ENCODE measurements at regions not wholly inside any gene's neighbourhood (a gene's known extent, or its start where the extent isn't known, plus 50 kb on each side); places are given as distances from the start of the nearest gene placed in this dataset.

DNA sequence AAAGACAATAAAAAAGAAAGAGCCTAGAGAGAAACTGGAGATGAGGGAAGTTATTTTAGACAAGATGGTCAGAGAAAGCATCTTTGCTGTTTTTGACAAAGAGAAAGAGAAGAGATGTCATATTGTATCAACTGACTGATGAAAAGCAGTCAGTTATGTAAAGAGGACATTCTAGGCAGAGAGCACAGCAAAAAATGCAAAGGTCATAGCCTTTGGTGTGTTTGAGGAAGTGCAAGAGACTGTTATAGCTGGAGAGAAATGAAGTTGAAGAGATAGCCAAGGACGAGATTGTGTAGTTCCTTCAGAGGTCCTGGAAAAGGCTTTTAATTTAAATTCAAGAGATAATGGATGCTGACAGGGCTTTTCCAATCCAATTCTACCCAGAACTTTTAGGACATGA is 342.4 kb downstream of the RASEF start:
- DNase-seq (ENCODE audit: low read depth) = no peak
- TF ChIP-seq, protein P1, sequence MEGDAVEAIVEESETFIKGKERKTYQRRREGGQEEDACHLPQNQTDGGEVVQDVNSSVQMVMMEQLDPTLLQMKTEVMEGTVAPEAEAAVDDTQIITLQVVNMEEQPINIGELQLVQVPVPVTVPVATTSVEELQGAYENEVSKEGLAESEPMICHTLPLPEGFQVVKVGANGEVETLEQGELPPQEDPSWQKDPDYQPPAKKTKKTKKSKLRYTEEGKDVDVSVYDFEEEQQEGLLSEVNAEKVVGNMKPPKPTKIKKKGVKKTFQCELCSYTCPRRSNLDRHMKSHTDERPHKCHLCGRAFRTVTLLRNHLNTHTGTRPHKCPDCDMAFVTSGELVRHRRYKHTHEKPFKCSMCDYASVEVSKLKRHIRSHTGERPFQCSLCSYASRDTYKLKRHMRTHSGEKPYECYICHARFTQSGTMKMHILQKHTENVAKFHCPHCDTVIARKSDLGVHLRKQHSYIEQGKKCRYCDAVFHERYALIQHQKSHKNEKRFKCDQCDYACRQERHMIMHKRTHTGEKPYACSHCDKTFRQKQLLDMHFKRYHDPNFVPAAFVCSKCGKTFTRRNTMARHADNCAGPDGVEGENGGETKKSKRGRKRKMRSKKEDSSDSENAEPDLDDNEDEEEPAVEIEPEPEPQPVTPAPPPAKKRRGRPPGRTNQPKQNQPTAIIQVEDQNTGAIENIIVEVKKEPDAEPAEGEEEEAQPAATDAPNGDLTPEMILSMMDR (IDR thresholded peaks at IDR 0.05; ENCODE audit: insufficient read depth, low read depth, low read length) = no peak
- H3K4me3 ChIP-seq (ENCODE audit: low read depth, low read length) = no peak overlapping the region

DNA sequence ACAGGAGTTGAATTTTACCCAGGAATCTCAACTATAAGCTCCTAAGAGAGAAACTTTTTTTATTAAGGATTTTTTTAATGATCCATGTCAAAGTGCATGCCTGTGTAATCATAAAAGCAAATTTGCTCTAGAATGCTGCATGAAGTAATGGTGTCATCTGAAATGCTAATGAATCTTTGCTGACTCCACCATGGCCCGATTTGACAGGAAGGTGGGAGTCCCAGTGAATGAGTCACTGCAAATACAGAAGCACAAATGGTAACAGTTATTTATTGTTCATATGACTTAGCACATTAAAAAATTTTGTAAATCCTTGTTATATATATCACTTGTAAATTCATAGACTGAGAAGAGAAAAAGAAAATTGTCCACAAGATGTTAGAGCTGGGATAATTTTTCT is 341.3 kb downstream of the RASEF start:
- no peak overlapping the region for H3K4me3 ChIP-seq (ENCODE audit: low read depth, low read length)
- TF ChIP-seq, protein P1 (IDR thresholded peaks at IDR 0.05; ENCODE audit: insufficient read depth, low read depth, low read length) = no peak
- peak; percentile 3 for DNase-seq (ENCODE audit: low read depth)

DNA sequence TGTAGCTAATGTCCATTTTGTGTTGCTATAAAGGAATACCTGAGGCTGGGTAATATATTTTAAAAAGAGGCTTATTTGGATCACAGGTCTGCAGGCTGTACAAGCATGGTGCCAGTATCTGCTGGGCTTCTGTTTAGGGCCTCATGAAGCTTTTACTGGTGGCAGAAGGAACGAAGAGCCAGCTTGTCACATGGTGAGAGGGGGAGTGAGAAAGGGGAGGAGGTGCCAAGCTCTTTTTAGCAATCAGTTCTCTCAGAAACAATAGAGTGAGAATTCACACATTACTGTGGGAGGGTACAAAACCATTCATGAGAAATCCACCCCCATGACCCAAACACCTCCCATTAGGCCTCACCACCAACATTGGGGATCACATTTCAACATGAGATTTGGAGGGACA is 340.9 kb downstream of the RASEF start:
- TF ChIP-seq, protein P1 (IDR thresholded peaks at IDR 0.05; ENCODE audit: insufficient read depth, low read depth, low read length) = no peak
- DNase-seq (ENCODE audit: low read depth) = no peak
- no peak overlapping the region for H3K4me3 ChIP-seq (ENCODE audit: low read depth, low read length)

DNA sequence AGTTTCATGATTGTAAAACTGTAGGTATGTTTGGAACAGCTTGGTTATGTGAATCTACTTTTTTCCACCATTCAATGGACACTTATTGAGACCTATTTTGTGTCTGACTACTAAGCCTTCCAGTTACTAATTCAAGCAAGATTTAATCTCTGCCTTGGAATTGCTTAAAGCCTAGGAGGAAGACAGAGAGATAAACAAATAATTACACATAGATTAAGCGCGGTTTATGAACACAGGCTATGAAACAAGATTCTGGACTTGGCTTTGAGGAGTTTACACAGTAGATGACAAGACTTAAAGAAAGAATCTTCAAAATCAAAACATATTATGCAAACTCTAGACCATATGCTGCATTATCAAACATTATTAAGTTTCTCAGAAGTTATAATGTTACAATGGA is 340.4 kb downstream of the RASEF start:
- no peak overlapping the region for H3K4me3 ChIP-seq (ENCODE audit: low read depth, low read length)
- TF ChIP-seq, protein P1 (IDR thresholded peaks at IDR 0.05; ENCODE audit: insufficient read depth, low read depth, low read length) = no peak
- DNase-seq (ENCODE audit: low read depth) = peak; percentile 8

DNA sequence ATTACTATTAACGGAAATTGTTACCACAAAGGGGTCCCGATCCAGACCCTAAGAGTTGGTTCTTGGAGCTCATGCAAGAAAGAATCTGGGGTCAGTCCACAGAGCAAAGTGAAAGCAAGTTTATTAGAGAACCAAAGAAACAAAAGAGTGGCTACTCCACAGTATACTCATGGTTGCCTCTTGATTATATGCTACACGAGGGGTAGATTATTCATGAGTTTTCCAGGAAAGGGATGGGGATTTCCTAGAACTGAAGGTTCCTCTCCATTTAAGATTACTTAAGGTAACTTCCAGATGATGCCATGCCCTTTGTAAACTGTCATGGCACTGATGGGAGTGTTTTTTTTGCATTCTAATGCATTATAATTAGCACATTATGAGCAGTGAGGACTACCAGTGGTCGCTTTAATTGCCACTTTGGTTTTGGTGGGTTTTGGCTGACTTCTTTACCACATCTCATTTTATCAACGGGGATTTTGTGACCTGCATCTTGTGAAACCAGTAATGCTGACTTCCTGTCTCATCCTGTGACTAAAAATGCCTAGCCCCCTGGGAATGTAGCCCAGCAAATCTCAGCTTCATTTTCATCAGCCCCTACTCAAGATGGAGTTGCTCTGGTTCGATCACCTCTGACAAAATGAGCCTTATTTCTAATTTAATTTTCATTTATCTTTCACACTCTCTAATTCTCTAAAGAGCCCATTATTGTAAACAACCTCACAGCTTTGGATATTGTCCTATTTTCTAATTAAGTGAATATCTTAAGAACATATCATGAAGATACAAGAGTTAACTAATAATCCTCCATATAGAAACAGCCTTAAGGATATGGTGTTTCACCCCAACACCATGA is 336.3 kb downstream of the RASEF start:
- TF ChIP-seq, protein P1 (IDR thresholded peaks at IDR 0.05; ENCODE audit: insufficient read depth, low read depth, low read length) = no peak
- no peak overlapping the region for H3K4me3 ChIP-seq (ENCODE audit: low read depth, low read length)
- no peak for DNase-seq (ENCODE audit: low read depth)

DNA sequence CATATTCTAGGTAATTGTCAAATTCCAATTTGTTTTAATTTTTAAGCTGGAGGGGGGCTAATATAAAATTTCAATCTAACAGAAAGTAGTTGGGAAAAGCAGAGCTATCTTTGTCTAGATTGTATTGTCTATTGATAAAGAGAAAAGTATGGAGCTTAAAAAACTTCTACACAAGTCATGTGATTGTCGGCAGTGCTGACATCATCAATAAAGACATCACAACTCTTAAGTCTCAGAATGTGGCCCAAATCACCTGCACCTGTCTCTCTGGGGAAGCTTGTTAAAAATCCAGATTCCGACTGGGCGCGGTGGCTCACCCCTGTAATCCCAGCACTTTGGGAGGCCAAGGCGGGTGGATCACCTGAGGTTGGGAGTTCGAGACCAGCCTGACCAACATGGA is 333.8 kb downstream of the RASEF start:
- TF ChIP-seq, protein P1 (IDR thresholded peaks at IDR 0.05; ENCODE audit: insufficient read depth, low read depth, low read length) = no peak
- no peak for DNase-seq (ENCODE audit: low read depth)
- H3K4me3 ChIP-seq (ENCODE audit: low read depth, low read length) = no peak overlapping the region

Data from fibroblast of villous mesenchyme (primary cell).